Neuronal stem cell (in vitro differentiated cells): ENCODE measurements at regions not wholly inside any gene's neighbourhood (a gene's known extent, or its start where the extent isn't known, plus 50 kb on each side); places are given as distances from the start of the nearest gene placed in this dataset.

ENCODE experiments used
- DNase-seq: peaks from one replicate; pipeline ENCODE4 v3.0.0-alpha.2; 2013; ENCODE audit warnings: low spot score
- H2AFZ ChIP-seq: one replicate; pipeline ENCODE4 v1.6.1; 2013; ENCODE audit warnings: mild to moderate bottlenecking, low read length, inconsistent platforms
- H2AK5ac ChIP-seq: 2 replicates; pipeline ENCODE4 v1.6.1; 2013; ENCODE audit warnings: low read depth, mild to moderate bottlenecking, inconsistent platforms, low read length, moderate library complexity, mixed read lengths
- H2BK120ac ChIP-seq: 2 replicates; pipeline ENCODE4 v1.6.1; 2013; ENCODE audit warnings: low read depth, mild to moderate bottlenecking, inconsistent platforms, low read length, moderate library complexity, mixed read lengths
- H2BK12ac ChIP-seq: one replicate; pipeline ENCODE4 v1.6.1; 2013; ENCODE audit warnings: low read length, inconsistent platforms
- H2BK15ac ChIP-seq: 2 replicates; pipeline ENCODE4 v1.6.1; 2013; ENCODE audit warnings: mild to moderate bottlenecking, low read length, inconsistent platforms, mixed read lengths
- H2BK5ac ChIP-seq: one replicate; pipeline ENCODE4 v1.6.1; 2013; ENCODE audit warnings: inconsistent platforms, mild to moderate bottlenecking, low read length, moderate library complexity
- H3K14ac ChIP-seq: one replicate; pipeline ENCODE4 v1.6.1; 2013; ENCODE audit warnings: low read length, inconsistent platforms
- H3K18ac ChIP-seq: 2 replicates; pipeline ENCODE4 v1.6.1; 2013; ENCODE audit warnings: low read length, inconsistent platforms
- H3K23ac ChIP-seq: 2 replicates; pipeline ENCODE4 v1.6.1; 2013; ENCODE audit warnings: low read depth, mild to moderate bottlenecking, mixed read lengths, low read length, inconsistent platforms; ENCODE audit not compliant: poor library complexity
- H3K27ac ChIP-seq: replicated peaks from 3 replicates; pipeline ENCODE4 v1.5.1; 2013; ENCODE audit warnings: low read length, inconsistent platforms
- H3K27me3 ChIP-seq, 3 experiments: 2 replicates each; pipeline ENCODE4 v1.6.1; 2013; ENCODE audit warnings: low read length in 3 of 3, mild to moderate bottlenecking in 2 of 3, inconsistent platforms in 1 of 3, low read depth in 1 of 3, mixed read lengths in 1 of 3, moderate library complexity in 1 of 3; ENCODE audit not compliant: control insufficient read depth in 3 of 3, insufficient read depth in 3 of 3
- H3K36me3 ChIP-seq, 2 donors: replicated peaks in 1 of 2; 2 replicates each; pipeline ENCODE4 v1.6.1; 2013; ENCODE audit warnings: low read length in 2 of 2; ENCODE audit not compliant: control insufficient read depth in 2 of 2, insufficient read depth in 2 of 2
- H3K4ac ChIP-seq: 2 replicates; pipeline ENCODE4 v1.6.1; 2013; ENCODE audit warnings: inconsistent platforms, mild to moderate bottlenecking, low read length, moderate library complexity
- H3K4me1 ChIP-seq, 2 donors: 1 replicate in 1 of 2; 2 replicates in 1 of 2; pipeline ENCODE4 v1.6.1; 2013; ENCODE audit warnings: low read length in 2 of 2, low read depth in 1 of 2; ENCODE audit not compliant: control insufficient read depth in 2 of 2, insufficient read depth in 1 of 2
- H3K4me2 ChIP-seq: one replicate; pipeline ENCODE4 v1.6.1; 2013; ENCODE audit warnings: mild to moderate bottlenecking, low read length, inconsistent platforms; ENCODE audit not compliant: insufficient read depth, poor library complexity, severe bottlenecking
- H3K4me3 ChIP-seq, 2 donors: 2 replicates each; pipeline ENCODE4 v1.5.1; 2013; ENCODE audit warnings: low read length in 2 of 2, mild to moderate bottlenecking in 2 of 2, inconsistent platforms in 1 of 2, moderate library complexity in 1 of 2
- H3K79me1 ChIP-seq: one replicate; pipeline ENCODE4 v1.6.1; 2013; ENCODE audit warnings: low read depth, mild to moderate bottlenecking, inconsistent platforms, low read length, moderate library complexity
- H3K9ac ChIP-seq: one replicate; pipeline ENCODE4 v1.6.1; 2013; ENCODE audit warnings: mild to moderate bottlenecking, low read depth, low read length, inconsistent platforms; ENCODE audit not compliant: poor library complexity
- H3K9me3 ChIP-seq, 2 donors: replicated peaks in 1 of 2; 2 replicates each; pipeline versions ENCODE3 to v1.6.1; 2013; ENCODE audit warnings: low read length in 2 of 2, mild to moderate bottlenecking in 2 of 2, inconsistent platforms in 1 of 2, low read depth in 1 of 2, mixed read lengths in 1 of 2, moderate library complexity in 1 of 2; ENCODE audit not compliant: control insufficient read depth in 2 of 2, insufficient read depth in 1 of 2
- H4K8ac ChIP-seq: one replicate; pipeline ENCODE4 v1.6.1; 2013; ENCODE audit warnings: low read depth, mild to moderate bottlenecking, inconsistent platforms, low read length, moderate library complexity
- H4K91ac ChIP-seq: one replicate; pipeline ENCODE4 v1.6.1; 2013; ENCODE audit warnings: low read length, low read depth, mild to moderate bottlenecking, inconsistent platforms; ENCODE audit not compliant: poor library complexity
- WGBS, 2 donors: extraction: QIAGEN DNeasy Blood & Tissue Kit; methylation state at CpG; one replicate each; pipeline ENCODE4 v1.1.7; 2013; ENCODE audit warnings: missing lambda C conversion rate in 2 of 2, mixed read lengths in 1 of 2; ENCODE audit not compliant: insufficient read length in 2 of 2, insufficient replicate concordance in 1 of 2; ENCODE audit errors: extremely low coverage in 2 of 2; 5-methylcytosine and 5-hydroxymethylcytosine counted together

- Histone ChIP-seq H2BK5ac (no peak overlapping the region), H3K27ac (no peak overlapping the region), H3K36me3 (no peaks in the 10 kb centered on the region), H2BK12ac (no peak overlapping the region), H3K9ac (no peak overlapping the region), H2BK15ac (no peak overlapping the region), H2AFZ (no peak overlapping the region), H3K4me3 (no peak overlapping the region), H3K79me1 (no peaks in the 10 kb centered on the region), H4K8ac (no peak overlapping the region), H3K4me1 (no peaks in the 10 kb centered on the region), H2AK5ac (no peak overlapping the region), H3K27me3 (no peaks in the 10 kb centered on the region), H3K9me3 (no peaks in the 10 kb centered on the region), H2BK120ac (no peak overlapping the region), H3K14ac (peak overlapping the region; percentile 49), H3K4me2 (no peak overlapping the region), H4K91ac (no peak overlapping the region), H3K23ac (no peak overlapping the region), H3K4ac (no peak overlapping the region), H3K18ac (no peak overlapping the region)
- no CpG with 5 or more reads among the region's 6 CpGs for WGBS, 2 donors
- DNase-seq, result no peak
Observed at GRCh38 chr5:56534102-56534829, 281.1 kb upstream of the MAP3K1 start.

- Histone ChIP-seq H2BK15ac (no peak overlapping the region), H3K79me1 (no peaks in the 10 kb centered on the region), H3K23ac (no peak overlapping the region), H3K4me2 (no peak overlapping the region), H2AK5ac (no peak overlapping the region), H3K4ac (no peak overlapping the region), H3K4me3 (no peak overlapping the region), H2BK12ac (peak overlapping the region; percentile 24), H3K27ac (no peak overlapping the region), H2BK120ac (no peak overlapping the region), H2BK5ac (no peak overlapping the region), H3K9ac (no peak overlapping the region), H4K8ac (no peak overlapping the region), H3K14ac (no peak overlapping the region), H2AFZ (no peak overlapping the region), H3K36me3 (no peaks in the 10 kb centered on the region), H3K4me1 (no peaks in the 10 kb centered on the region), H3K18ac (no peak overlapping the region), H3K27me3 (no peaks in the 10 kb centered on the region), H3K9me3 (no peaks in the 10 kb centered on the region), H4K91ac (no peak overlapping the region)
- no peak for DNase-seq
- no CpG with 5 or more reads among the region's 3 CpGs for WGBS, 2 donors
Observed at GRCh38 chr5:56532466-56532865, 282.9 kb upstream of the MAP3K1 start.

GRCh38 chr5:56530626-56531138 lies 284.7 kb upstream of the MAP3K1 start:
- no peak overlapping the region for H2BK120ac ChIP-seq
- H4K8ac ChIP-seq, result no peak overlapping the region
- H3K9ac ChIP-seq, result no peak overlapping the region
- H3K18ac ChIP-seq, result no peak overlapping the region
- no CpG with 5 or more reads among the region's 2 CpGs for WGBS, 2 donors
- H3K23ac ChIP-seq, result no peak overlapping the region
- H3K9me3 ChIP-seq, result no peaks in the 10 kb centered on the region
- no peaks in the 10 kb centered on the region for H3K36me3 ChIP-seq
- H3K14ac ChIP-seq, result no peak overlapping the region
- H3K4me2 ChIP-seq, result no peak overlapping the region
- no peak overlapping the region for H2AFZ ChIP-seq
- no peak overlapping the region for H3K27ac ChIP-seq
- H2AK5ac ChIP-seq, result no peak overlapping the region
- no peaks in the 10 kb centered on the region for H3K4me1 ChIP-seq
- H3K4ac ChIP-seq, result no peak overlapping the region
- H2BK5ac ChIP-seq, result no peak overlapping the region
- H3K27me3 ChIP-seq, result no peaks in the 10 kb centered on the region
- H2BK15ac ChIP-seq, result no peak overlapping the region
- H2BK12ac ChIP-seq, result no peak overlapping the region
- no peak overlapping the region for H4K91ac ChIP-seq
- no peak for DNase-seq
- H3K4me3 ChIP-seq, result no peak overlapping the region
- no peaks in the 10 kb centered on the region for H3K79me1 ChIP-seq

GRCh38 chr5:56529666-56530430 lies 285.5 kb upstream of the MAP3K1 start:
- Histone ChIP-seq H3K36me3 (no peaks in the 10 kb centered on the region), H3K9ac (no peak overlapping the region), H2BK120ac (peak overlapping the region; percentile 38), H2BK5ac (no peak overlapping the region), H3K27me3 (no peaks in the 10 kb centered on the region), H3K18ac (peak overlapping the region; percentile 78), H3K14ac (no peak overlapping the region), H2AFZ (no peak overlapping the region), H3K4me1 (no peaks in the 10 kb centered on the region), H3K79me1 (no peaks in the 10 kb centered on the region), H3K4me3 (no peak overlapping the region), H2BK12ac (no peak overlapping the region), H3K4ac (no peak overlapping the region), H4K8ac (no peak overlapping the region), H3K4me2 (no peak overlapping the region), H3K9me3 (no peaks in the 10 kb centered on the region), H3K23ac (no peak overlapping the region), H4K91ac (no peak overlapping the region), H3K27ac (no peak overlapping the region), H2BK15ac (peak overlapping the region; percentile 77), H2AK5ac (no peak overlapping the region)
- no CpG with 5 or more reads among the region's 16 CpGs for WGBS, 2 donors
- no peak for DNase-seq
